GM18909 (cell line): ENCODE measurements at regions not wholly inside any gene's neighbourhood (a gene's known extent, or its start where the extent isn't known, plus 50 kb on each side); places are given as distances from the start of the nearest gene placed in this dataset.
"Not testable (repeated sequence)": the region's sequence is repeated elsewhere in the genome, so short reads cannot be mapped to it uniquely, and the experiment has no call there.

ENCODE experiments used
- ATAC-seq: cut with Tn5 transposase; IDR thresholded peaks from one replicate; pipeline ENCODE4 v1.9.1; 2021; ENCODE audit warnings: mild to moderate bottlenecking; ENCODE audit not compliant: unreplicated experiment, poor library complexity

- no peak for ATAC-seq
Observed at GRCh38 chrX:112377481-112377880, 294.9 kb upstream of the TRPC5 start.

- ATAC-seq: no peak
Observed at GRCh38 chrX:112368371-112368770, 285.8 kb upstream of the TRPC5 start.

GRCh38 chrX:112367065-112367464 is 284.5 kb upstream of the TRPC5 start:
- ATAC-seq: no peak

GRCh38 chrX:112359906-112360305 is 277.3 kb upstream of the TRPC5 start:
- no peak for ATAC-seq

- no peak for ATAC-seq
Observed at GRCh38 chrX:112355931-112356330, 273.4 kb upstream of the TRPC5 start.

- ATAC-seq: no peak
Observed at GRCh38 chrX:112341598-112341997, 259.0 kb upstream of the TRPC5 start.

GRCh38 chrX:112313201-112313600 is 230.6 kb upstream of the TRPC5 start:
- ATAC-seq: no peak

GRCh38 chrX:112306027-112306426 is 223.5 kb upstream of the TRPC5 start:
- no peak for ATAC-seq

GRCh38 chrX:112279940-112280339 is 197.4 kb upstream of the TRPC5 start:
- ATAC-seq: no peak

GRCh38 chrX:112270991-112271390 is 188.4 kb upstream of the TRPC5 start:
- ATAC-seq: no peak

- ATAC-seq: no peak
Observed at GRCh38 chrX:112266136-112266535, 183.6 kb upstream of the TRPC5 start.

GRCh38 chrX:112259375-112259774 is 176.8 kb upstream of the TRPC5 start:
- ATAC-seq: no peak

- no peak for ATAC-seq
Observed at GRCh38 chrX:112254896-112255295, 172.3 kb upstream of the TRPC5 start.

GRCh38 chrX:112247714-112248113 is 165.1 kb upstream of the TRPC5 start:
- no peak for ATAC-seq

- no peak for ATAC-seq
Observed at GRCh38 chrX:112235547-112235946, 153.0 kb upstream of the TRPC5 start.

- no peak for ATAC-seq
Observed at GRCh38 chrX:112233164-112233563, 150.6 kb upstream of the TRPC5 start.

- not testable (repeated sequence) for ATAC-seq
Observed at GRCh38 chrX:112226795-112227194, 144.2 kb upstream of the TRPC5 start.

GRCh38 chrX:112223391-112223790 is 140.8 kb upstream of the TRPC5 start:
- no peak for ATAC-seq

GRCh38 chrX:112218388-112218787 is 135.8 kb upstream of the TRPC5 start:
- ATAC-seq: no peak

GRCh38 chrX:112211459-112211858 is 128.9 kb upstream of the TRPC5 start:
- no peak for ATAC-seq

GRCh38 chrX:112197840-112198239 is 115.3 kb upstream of the TRPC5 start:
- ATAC-seq: no peak

- no peak for ATAC-seq
Observed at GRCh38 chrX:112190646-112191045, 108.1 kb upstream of the TRPC5 start.

GRCh38 chrX:112181361-112181760 is 98.8 kb upstream of the TRPC5 start:
- ATAC-seq: not testable (repeated sequence)
